ENCODE measurements at regions not wholly inside any gene's neighbourhood (a gene's known extent, or its start where the extent isn't known, plus 50 kb on each side); places are given as distances from the start of the nearest gene placed in this dataset.

- TF ChIP-seq, protein P1, sequence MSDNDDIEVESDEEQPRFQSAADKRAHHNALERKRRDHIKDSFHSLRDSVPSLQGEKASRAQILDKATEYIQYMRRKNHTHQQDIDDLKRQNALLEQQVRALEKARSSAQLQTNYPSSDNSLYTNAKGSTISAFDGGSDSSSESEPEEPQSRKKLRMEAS (IDR thresholded peaks at IDR 0.05; ENCODE audit: low read depth): no peak
- TF ChIP-seq RAD21 (IDR thresholded peaks at IDR 0.05; ENCODE audit: low read length) (no peak), CTCF (IDR thresholded peaks at IDR 0.05) (no peak), PBX3 (IDR thresholded peaks at IDR 0.05) (no peak), EZH2phosphoT487 (IDR thresholded peaks at IDR 0.05; ENCODE audit: borderline replicate concordance, low read depth) (no peak)
- TF ChIP-seq, protein P2, sequence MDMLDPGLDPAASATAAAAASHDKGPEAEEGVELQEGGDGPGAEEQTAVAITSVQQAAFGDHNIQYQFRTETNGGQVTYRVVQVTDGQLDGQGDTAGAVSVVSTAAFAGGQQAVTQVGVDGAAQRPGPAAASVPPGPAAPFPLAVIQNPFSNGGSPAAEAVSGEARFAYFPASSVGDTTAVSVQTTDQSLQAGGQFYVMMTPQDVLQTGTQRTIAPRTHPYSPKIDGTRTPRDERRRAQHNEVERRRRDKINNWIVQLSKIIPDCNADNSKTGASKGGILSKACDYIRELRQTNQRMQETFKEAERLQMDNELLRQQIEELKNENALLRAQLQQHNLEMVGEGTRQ (IDR thresholded peaks at IDR 0.05; ENCODE audit: borderline replicate concordance, low read depth, low read length): no peak
Measured at GRCh38 chr18:47485221-47485797, 233.8 kb upstream of the SKOR2 start.

All from SK-N-SH (cell line).